HUDEP-2 (cell line): ENCODE measurements at regions not wholly inside any gene's neighbourhood (a gene's known extent, or its start where the extent isn't known, plus 50 kb on each side); places are given as distances from the start of the nearest gene placed in this dataset.
"Not testable (repeated sequence)": the region's sequence is repeated elsewhere in the genome, so short reads cannot be mapped to it uniquely, and the experiment has no call there.

Experiments used
- DNase-seq, 76 experiments: peaks; one replicate each; lab custom pipeline; 2025; ENCODE audit not compliant: unreplicated experiment in 76 of 76; lab: John Stamatoyannopoulos, UW

- DNase-seq: no peak
Measured at GRCh38 chr7:90033850-90034249, 120.4 kb upstream of the STEAP1 start.

- no peak for DNase-seq
Measured at GRCh38 chr7:90053094-90053493, 101.2 kb upstream of the STEAP1 start.

- DNase-seq: no peak
Measured at GRCh38 chr7:90061077-90061476, 93.2 kb upstream of the STEAP1 start.

GRCh38 chr7:90064370-90064769 is 89.9 kb upstream of the STEAP1 start:
- DNase-seq: no peak

GRCh38 chr7:90067171-90067570 is 87.1 kb upstream of the STEAP1 start:
- DNase-seq: no peak

GRCh38 chr7:90070238-90070637 is 84.0 kb upstream of the STEAP1 start:
- DNase-seq: not testable (repeated sequence)

- no peak for DNase-seq
Measured at GRCh38 chr7:90078921-90079320, 75.3 kb upstream of the STEAP1 start.

- peak in 9 of 76 experiments; percentile 0 to 28 (median 3) for DNase-seq
Measured at GRCh38 chr7:90081621-90082020, 72.6 kb upstream of the STEAP1 start.

GRCh38 chr7:90092506-90092905 is 61.8 kb upstream of the STEAP1 start:
- no peak for DNase-seq

- DNase-seq: no peak
Measured at GRCh38 chr7:90094030-90094429, 60.2 kb upstream of the STEAP1 start.
